AG10803 (cell line): ENCODE measurements at regions not wholly inside any gene's neighbourhood (a gene's known extent, or its start where the extent isn't known, plus 50 kb on each side); places are given as distances from the start of the nearest gene placed in this dataset.

Source experiments
- DNase-seq: peaks from one replicate; pipeline ENCODE4 v3.0.0; 2010; ENCODE audit warnings: low read depth
- H3K4me3 ChIP-seq: 2 replicates; pipeline ENCODE4 v1.5.1; 2011; ENCODE audit warnings: mild to moderate bottlenecking, low read length, control low read depth
- CTCF ChIP-seq: conservative IDR thresholded peaks from 2 replicates; pipeline ENCODE4 v1.5.1; 2011; ENCODE audit warnings: mild to moderate bottlenecking, low read length, control low read depth, inconsistent platforms

- DNase-seq, result no peak
- no peak for TF ChIP-seq CTCF
- no peak overlapping the region for H3K4me3 ChIP-seq
Observed at GRCh38 chr13:88887045-88887662, 1216.0 kb downstream of the SLITRK5 start.

- TF ChIP-seq CTCF, result no peak
- DNase-seq, result no peak
- H3K4me3 ChIP-seq, result no peak overlapping the region
Observed at GRCh38 chr13:88895261-88895941, 1224.2 kb downstream of the SLITRK5 start.

- TF ChIP-seq CTCF, result no peak
- no peak for DNase-seq
Observed at GRCh38 chr13:88896466-88896865, 1225.3 kb downstream of the SLITRK5 start.

GRCh38 chr13:88908961-88909441, 1237.8 kb downstream of the SLITRK5 start:
- H3K4me3 ChIP-seq, result no peak overlapping the region
- no peak for TF ChIP-seq CTCF
- DNase-seq, result no peak

More at GRCh38 chr13:88896466-88896865, 1225.3 kb downstream of the SLITRK5 start:
- H3K4me3 ChIP-seq, result no peak overlapping the region

GRCh38 chr13:88919970-88920628, 1248.9 kb downstream of the SLITRK5 start:
- no peak for TF ChIP-seq CTCF
- H3K4me3 ChIP-seq, result no peak overlapping the region
- no peak for DNase-seq

- no peak for TF ChIP-seq CTCF
- no peak overlapping the region for H3K4me3 ChIP-seq
- no peak for DNase-seq
Observed at GRCh38 chr13:88925954-88926353, 1254.8 kb downstream of the SLITRK5 start.
